ENCODE measurements at regions not wholly inside any gene's neighbourhood (a gene's known extent, or its start where the extent isn't known, plus 50 kb on each side); places are given as distances from the start of the nearest gene placed in this dataset.
A peak's percentile ranks its signal among the peaks of the same experiment; 100 is the strongest.

DNA sequence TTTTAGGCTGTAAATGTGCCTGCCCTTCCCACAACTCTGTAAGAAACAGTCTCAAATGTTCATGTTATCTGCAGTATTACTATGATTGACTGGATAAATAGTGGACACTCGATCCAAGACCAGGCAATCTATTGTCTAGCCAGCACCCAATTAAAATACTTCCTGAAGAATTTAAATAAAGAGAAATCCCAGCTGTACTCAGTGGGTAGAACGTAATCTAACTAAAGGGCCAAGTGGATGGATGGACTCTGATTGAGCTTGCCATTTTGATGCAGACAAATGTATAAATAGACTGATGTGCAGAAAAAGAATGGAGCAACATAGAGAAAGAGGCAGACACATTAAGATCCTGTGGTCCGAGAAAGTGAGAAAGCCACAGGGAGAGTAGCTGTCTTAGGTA, 158.0 kb downstream of the IPMK start:
- Mint-ChIP-seq H3K9me3 (ENCODE audit: unreplicated experiment) (no peaks in the 10 kb centered on the region), H3K27ac (ENCODE audit: low read depth, unreplicated experiment) (no peak overlapping the region), H3K4me1 (ENCODE audit: insufficient read depth, unreplicated experiment) (peaks cover 10% of the 10 kb centered on the region), H3K4me3 (ENCODE audit: unreplicated experiment) (no peak overlapping the region), H3K36me3 (ENCODE audit: insufficient read depth, unreplicated experiment) (no peaks in the 10 kb centered on the region), H3K27me3 (ENCODE audit: insufficient read depth, unreplicated experiment) (no peaks in the 10 kb centered on the region)
- ChIA-PET POLR2A (no interaction called here), CTCF (no interaction called here)
- TF ChIP-seq CTCF (IDR thresholded peaks at IDR 0.05; ENCODE audit: unreplicated experiment) = no peak
- no TSS peak for BruUV-seq (replicated peaks)
- DNase-seq (ENCODE audit: unreplicated experiment) = no peak
- intact Hi-C loops (cut with micrococcal nuclease) = no loop called here

GRCh38 chr10:58107506-58107905, 160.2 kb downstream of the IPMK start:
- Mint-ChIP-seq H3K9me3 (ENCODE audit: unreplicated experiment) (no peaks in the 10 kb centered on the region), H3K36me3 (ENCODE audit: insufficient read depth, unreplicated experiment) (no peaks in the 10 kb centered on the region), H3K4me1 (ENCODE audit: insufficient read depth, unreplicated experiment) (peaks cover 10% of the 10 kb centered on the region), H3K27me3 (ENCODE audit: insufficient read depth, unreplicated experiment) (no peaks in the 10 kb centered on the region), H3K4me3 (ENCODE audit: unreplicated experiment) (no peak overlapping the region), H3K27ac (ENCODE audit: low read depth, unreplicated experiment) (no peak overlapping the region)
- ChIA-PET POLR2A (no interaction called here), CTCF (no interaction called here)
- no TSS peak for BruUV-seq (replicated peaks)
- TF ChIP-seq CTCF (IDR thresholded peaks at IDR 0.05; ENCODE audit: unreplicated experiment) = no peak
- DNase-seq (ENCODE audit: unreplicated experiment) = peak; percentile 52
- intact Hi-C loops (cut with micrococcal nuclease) = no loop called here

GRCh38 chr10:58106211-58107035, 161.3 kb downstream of the IPMK start:
- Mint-ChIP-seq H3K27ac (ENCODE audit: low read depth, unreplicated experiment) (no peak overlapping the region), H3K4me3 (ENCODE audit: unreplicated experiment) (no peak overlapping the region), H3K9me3 (ENCODE audit: unreplicated experiment) (no peaks in the 10 kb centered on the region), H3K27me3 (ENCODE audit: insufficient read depth, unreplicated experiment) (no peaks in the 10 kb centered on the region), H3K4me1 (ENCODE audit: insufficient read depth, unreplicated experiment) (peaks cover 10% of the 10 kb centered on the region), H3K36me3 (ENCODE audit: insufficient read depth, unreplicated experiment) (no peaks in the 10 kb centered on the region)
- intact Hi-C loops (cut with micrococcal nuclease) = no loop called here
- ChIA-PET POLR2A (no interaction called here), CTCF (interaction anchor here (0.6 kb wide), 1 partner anchor 447 kb away, joined by 3 read pairs; no protein-coding TSS in a partner anchor)
- DNase-seq (ENCODE audit: unreplicated experiment) = no peak
- no TSS peak for BruUV-seq (replicated peaks)
- no peak for TF ChIP-seq CTCF (IDR thresholded peaks at IDR 0.05; ENCODE audit: unreplicated experiment)

GRCh38 chr10:58104351-58104751, 163.3 kb downstream of the IPMK start:
- Mint-ChIP-seq H3K4me3 (ENCODE audit: unreplicated experiment) (no peak overlapping the region), H3K9me3 (ENCODE audit: unreplicated experiment) (no peaks in the 10 kb centered on the region), H3K36me3 (ENCODE audit: insufficient read depth, unreplicated experiment) (no peaks in the 10 kb centered on the region), H3K27me3 (ENCODE audit: insufficient read depth, unreplicated experiment) (no peaks in the 10 kb centered on the region), H3K27ac (ENCODE audit: low read depth, unreplicated experiment) (no peak overlapping the region), H3K4me1 (ENCODE audit: insufficient read depth, unreplicated experiment) (peaks cover 10% of the 10 kb centered on the region)
- ChIA-PET CTCF (no interaction called here), POLR2A (interaction anchor here (0.6 kb wide), 1 partner anchor 227 kb away, joined by 3 read pairs; no protein-coding TSS in a partner anchor)
- BruUV-seq (replicated peaks) = no TSS peak
- intact Hi-C loops (cut with micrococcal nuclease) = no loop called here
- TF ChIP-seq CTCF (IDR thresholded peaks at IDR 0.05; ENCODE audit: unreplicated experiment) = no peak
- DNase-seq (ENCODE audit: unreplicated experiment) = no peak

Measured in MCF 10A (cell line).